ENCODE measurements at regions not wholly inside any gene's neighbourhood (a gene's known extent, or its start where the extent isn't known, plus 50 kb on each side); places are given as distances from the start of the nearest gene placed in this dataset.

DNA sequence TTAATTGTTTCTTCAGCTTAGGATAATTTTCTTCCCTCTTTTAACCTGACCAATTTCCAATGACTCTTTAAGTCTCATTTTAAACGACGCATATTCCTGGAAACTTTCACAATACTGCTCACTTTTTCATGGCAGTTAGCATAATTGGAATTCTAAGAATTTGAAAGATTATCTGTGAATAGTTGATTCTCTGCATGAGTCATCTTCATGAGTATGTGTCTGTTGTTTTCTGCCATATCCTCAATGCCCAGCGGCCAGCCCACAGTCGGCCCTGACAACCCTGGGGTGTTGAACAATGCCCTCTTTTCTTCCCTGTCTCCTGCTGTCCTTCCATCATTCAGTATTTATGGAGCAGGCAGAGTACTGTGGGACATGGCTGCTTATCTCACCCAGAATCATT, 554.2 kb downstream of the CDH26 start:
- DNase-seq (ENCODE audit: low read depth): no peak

DNA sequence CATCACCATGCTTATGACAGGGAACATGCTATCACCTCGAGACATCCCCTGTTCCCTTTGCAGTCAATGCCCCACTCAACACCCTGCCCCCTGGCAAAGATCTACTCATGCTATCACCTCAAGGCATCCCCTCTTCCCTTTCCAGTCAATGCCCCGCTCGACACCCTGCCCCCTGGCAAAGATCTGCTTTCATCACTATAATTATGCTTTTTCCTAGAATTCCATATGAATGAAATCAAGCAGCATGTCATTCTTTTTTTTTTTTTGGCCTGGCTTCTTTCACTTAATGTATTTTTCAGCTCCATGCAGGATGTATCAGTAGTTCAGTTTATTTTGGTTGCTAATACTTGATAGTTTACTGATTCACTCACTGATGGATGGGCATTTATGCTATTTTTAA, 554.9 kb downstream of the CDH26 start:
- no peak for DNase-seq (ENCODE audit: low read depth)

DNA sequence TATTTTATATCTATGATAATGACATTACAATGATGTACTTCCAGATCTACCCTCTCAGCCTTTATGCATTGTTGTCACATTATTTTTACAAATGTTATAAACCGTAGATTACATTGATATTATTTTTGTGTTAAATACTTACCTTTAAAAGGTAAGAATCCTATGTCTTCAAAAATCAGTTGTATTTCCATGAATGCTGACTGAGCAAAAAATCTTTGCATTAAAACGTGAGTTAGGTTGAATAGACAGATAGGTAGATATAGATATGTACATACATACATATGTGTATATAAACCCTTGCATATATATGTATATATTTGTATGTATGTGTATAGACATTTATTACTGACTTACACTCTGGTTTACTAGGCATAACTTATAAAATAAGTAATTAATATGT, 558.2 kb downstream of the CDH26 start:
- DNase-seq (ENCODE audit: low read depth): no peak

DNA sequence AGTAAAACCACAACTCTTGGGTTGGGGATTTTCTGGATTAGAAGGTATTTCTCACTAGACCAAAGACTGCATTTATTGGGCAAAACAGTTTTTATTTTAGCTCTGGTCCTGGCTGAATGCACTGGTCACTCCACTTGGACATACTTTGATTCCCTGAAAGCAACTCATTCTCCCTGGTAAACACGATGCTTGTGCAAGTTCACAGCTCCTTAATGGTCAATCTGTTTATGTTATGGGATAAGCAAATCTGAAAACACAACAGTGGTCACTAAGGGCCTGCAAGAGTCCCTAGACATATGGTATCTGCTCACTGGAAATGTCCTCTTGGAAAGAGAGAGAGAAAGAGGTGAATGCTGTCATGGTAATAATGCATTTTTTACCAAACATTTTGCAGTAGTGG, 559.8 kb downstream of the CDH26 start:
- DNase-seq (ENCODE audit: low read depth): no peak

DNA sequence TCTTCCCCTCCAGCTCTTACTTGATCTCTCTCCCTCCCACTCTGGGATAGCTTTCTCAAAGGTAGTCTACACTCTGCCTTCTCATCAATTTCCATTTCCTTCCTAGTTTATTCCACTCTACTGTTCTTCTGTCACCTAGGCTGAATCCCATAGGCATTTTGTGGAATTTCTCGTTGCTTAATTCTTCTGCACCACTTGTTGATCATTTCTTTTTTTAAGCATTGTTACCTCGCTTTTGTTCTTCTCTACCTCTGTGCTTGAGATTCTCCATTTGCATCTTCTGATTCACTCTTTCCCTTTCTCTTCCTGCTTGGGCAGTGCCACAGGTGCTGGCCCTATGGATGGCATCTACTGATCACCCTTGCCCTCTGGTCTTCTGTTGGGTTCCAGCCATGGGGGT, 567.2 kb downstream of the CDH26 start:
- no peak for DNase-seq (ENCODE audit: low read depth)

DNA sequence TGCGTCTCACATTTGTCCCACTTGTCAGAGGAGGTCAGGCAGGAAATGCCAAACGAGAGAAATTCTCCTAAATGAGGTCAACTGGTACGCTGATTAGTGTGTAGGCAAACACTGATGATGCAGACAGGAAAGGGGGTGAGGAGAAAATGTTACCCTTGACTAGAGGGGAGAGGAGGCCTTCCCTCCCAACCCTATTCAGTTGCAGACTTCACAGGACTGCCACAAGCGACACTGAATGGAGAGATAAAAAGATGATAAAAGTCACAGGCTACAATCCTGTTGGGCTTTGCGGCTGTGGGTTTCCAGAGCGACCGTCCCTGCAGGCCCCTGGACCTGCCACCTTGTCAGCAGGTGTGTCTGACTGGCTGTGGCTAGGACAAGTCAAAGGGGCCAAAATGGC, 569.4 kb downstream of the CDH26 start:
- DNase-seq (ENCODE audit: low read depth): no peak

DNA sequence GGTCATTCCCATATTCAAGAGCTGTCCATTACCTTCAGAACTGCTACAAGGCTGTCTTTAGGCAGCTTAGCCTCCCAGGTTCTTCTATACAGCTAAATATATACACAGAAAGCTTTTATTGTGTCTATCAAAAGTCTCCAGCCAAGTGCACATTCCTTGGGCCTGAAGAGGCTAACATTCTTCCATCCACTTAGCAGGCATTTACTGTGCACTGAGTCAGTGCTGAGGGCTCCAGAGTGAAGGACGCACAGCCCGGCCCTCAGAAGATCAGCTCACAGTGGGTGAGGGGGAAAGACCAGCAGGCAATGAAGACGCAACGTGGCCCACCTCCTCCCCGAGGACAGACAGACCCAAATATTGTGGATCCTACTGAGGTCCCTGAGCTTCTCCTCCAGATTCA, 569.9 kb downstream of the CDH26 start:
- DNase-seq (ENCODE audit: low read depth): no peak

DNA sequence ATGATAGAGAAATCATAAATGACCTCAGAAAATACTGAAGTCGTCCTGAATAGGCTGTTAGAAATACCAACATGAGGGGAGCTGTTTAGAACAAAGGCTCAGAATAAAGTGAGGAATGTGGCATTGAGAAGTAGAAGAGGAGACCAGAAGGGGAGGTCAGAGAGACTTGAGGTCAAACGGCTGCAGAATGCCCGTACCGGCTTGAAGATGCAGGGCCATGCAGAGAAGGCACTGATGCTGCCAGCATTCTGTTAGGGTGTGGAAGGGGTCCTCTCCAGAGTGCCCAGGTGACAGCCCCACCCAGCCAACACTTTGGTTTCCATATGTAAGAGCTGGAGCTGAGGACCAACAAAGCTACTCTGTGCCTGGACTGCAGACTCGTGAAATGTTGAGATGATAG, 570.9 kb downstream of the CDH26 start:
- DNase-seq (ENCODE audit: low read depth): no peak

DNA sequence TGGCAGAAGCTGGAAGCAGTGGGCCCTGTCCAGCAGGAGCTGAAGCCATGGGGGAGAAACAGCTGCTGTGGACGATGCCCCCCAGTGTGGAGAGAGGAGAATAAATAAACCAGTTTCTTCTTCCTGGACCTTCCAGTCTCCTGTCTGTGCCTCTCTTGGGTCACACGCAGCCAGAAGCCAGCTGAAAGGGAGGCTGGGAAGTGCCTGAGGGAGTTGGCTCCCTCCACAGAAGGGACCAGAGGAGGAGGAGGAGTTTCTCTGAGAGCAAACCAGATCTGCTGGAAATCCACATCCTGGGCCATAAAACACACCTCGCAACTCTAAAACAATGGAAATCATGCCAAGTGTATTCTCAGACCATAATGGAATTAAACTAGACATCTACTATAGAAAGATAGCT, 577.0 kb downstream of the CDH26 start:
- no peak for DNase-seq (ENCODE audit: low read depth)

DNA sequence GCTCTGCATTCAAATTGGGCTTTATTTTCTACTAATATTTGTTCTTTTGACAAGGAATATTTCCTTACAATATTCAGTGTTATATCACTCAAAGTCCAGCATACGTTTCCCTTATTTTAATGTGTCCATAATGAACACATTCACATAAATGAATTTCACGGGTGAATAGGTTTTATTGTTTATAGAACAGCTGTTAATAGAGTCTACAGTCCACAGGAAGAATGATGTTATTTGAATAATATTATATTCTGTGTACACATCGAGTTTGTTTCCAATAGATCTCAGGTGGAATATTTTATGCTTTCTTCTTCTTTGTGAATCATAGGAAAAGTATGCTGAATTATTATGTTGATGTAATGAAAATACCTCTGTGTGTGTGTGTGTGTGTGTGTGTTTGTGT, 582.4 kb downstream of the CDH26 start:
- DNase-seq (ENCODE audit: low read depth): no peak

DNA sequence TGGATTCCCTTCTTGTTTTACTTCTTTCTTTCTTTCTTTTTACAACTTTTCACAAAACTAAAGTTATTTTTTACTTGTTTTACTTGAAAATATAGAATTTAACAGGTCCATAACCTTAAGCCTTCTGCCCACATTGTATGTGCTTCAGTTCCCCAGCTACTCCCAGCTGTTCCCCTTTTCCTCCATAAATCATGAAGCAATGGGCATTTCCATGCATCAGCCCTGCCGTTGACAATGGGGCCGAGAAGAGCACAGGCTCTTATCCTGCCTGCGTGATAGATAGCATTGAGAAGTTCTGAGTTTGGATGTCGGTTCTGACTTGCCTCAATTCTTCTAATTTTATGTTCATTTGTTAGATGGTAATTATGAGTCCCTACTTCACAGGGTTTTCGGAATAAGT, 583.8 kb downstream of the CDH26 start:
- no peak for DNase-seq (ENCODE audit: low read depth)

DNA sequence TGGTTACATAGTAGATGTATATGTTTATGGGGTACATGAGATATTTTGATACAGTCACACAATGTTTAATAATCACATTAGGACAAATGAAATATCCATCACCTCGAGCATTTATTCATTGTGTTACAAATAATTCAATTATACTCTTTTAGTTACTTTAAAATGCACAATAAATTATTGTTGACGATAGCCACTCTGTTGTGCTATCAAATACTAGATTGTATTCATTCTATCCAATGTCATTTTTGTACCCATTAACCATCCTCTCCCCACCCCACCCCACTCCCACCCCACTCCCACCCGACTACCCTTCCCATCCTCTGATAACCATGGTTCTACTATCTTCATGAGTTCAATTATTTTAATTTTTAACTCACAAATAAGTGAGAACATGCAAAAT, 585.4 kb downstream of the CDH26 start:
- DNase-seq (ENCODE audit: low read depth): no peak

DNA sequence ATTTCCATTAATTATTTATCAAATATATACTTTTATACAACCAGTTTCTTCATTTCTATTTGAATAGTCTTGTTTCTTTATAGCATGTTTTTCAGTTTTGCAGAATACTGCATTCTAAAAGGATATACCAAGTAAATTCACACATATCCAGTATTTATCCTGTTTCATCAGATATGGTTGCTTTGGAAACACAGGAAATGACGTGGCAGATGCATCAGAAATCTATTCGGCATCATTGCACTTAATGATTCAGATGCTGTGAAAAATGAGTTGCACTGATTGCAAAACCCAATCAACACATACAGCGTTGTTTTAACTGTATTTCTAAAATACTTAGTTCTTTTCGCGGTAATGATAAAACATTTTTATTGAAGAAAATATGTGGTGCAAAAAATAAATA, 594.9 kb downstream of the CDH26 start:
- DNase-seq (ENCODE audit: low read depth): no peak

DNA sequence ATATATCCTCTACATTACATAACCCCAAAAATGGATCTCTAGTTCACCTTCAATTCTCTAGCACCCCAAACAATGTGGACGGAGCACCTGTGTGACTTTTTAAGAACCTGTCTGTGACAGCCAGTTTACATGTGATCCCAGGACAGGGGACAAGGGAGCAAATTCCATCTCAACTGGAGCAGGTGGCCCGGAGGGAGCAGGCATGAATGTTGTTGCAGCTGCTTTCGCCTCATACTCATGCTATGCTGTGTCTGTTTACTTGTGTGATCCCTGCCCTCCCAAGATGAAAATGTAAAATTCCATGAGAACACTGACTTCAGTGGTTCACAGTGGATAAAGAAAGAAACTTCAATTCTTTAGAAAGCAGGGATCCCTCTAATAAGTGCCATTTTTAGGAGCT, 600.3 kb downstream of the CDH26 start:
- no peak for DNase-seq (ENCODE audit: low read depth)

DNA sequence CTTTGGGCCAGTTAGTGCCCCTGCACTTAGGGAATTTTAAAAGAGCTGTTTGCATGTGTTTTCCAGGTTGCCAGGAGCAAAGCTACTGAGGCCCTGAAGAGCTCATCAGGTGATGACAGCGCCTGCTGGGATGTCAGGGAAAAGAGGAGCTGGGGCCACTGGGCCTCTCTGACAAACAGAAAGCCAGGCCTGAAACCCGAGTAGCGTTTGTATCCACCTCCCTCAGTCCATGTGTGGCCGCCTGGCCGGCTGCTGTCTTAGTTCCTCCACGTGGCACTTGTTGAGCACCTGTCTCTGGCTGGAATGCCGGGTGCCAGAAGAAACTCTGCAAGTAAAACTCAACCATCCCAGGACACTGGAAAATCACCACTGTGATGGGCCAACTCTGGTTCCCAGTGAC, 601.2 kb downstream of the CDH26 start:
- DNase-seq (ENCODE audit: low read depth): no peak

DNA sequence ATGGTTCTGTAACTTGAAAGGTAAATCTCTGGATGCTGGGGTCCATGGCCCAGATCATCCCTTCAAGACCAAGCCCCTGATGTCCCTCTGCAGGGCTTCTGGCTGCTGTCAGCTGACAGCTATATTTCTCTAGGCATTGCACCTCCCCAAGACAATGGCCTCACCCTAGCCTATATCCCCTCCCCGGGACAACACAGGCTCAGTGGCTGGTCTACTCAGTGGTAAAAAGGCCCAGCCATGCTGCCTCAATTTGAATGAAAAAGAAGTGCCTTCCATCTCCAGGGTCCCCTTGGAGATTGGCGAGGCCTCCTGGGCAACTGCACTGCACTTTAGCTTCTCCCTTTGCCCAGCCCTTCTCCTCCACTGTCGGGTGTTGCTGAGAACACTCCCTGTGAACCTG, 602.8 kb downstream of the CDH26 start:
- no peak for DNase-seq (ENCODE audit: low read depth)

DNA sequence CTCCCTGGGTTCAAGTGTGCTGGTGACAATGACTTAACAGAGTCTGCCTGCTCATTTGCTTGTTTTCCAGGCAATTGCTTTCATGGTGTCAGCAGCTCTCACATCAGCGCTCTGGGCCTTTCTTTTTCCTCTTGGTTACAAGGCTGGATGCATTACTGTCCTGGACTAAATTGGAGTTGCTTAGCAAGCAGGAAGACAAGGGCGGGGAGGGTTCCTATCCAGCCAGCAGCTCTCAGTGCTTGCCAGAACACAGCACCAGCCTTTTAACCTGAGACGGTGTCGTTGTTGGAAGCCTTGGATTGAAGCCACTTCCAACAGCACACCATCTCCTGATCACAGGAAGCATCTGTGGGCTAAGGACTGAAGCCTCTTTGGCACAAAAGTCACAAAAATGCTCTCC, 606.9 kb downstream of the CDH26 start:
- no peak for DNase-seq (ENCODE audit: low read depth)

DNA sequence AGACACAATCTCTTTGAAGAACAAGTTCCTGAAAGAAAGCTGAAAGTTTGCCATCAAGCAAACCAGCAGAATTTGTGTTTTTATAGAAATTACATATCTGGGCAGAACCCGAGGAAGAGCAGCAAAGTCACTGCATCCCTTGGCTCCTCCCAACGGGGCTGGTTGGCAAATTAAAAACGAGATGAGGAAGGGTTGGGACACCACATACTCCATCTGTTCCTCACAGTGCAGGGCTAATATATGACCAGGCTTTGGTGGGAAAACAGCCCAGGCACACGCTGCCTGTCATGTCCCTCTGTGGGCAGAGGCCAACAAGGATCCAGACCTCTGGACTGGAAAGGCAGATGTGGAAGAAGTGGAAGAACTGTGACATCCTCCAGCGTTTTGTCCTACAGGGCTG, 607.3 kb downstream of the CDH26 start:
- DNase-seq (ENCODE audit: low read depth): no peak

DNA sequence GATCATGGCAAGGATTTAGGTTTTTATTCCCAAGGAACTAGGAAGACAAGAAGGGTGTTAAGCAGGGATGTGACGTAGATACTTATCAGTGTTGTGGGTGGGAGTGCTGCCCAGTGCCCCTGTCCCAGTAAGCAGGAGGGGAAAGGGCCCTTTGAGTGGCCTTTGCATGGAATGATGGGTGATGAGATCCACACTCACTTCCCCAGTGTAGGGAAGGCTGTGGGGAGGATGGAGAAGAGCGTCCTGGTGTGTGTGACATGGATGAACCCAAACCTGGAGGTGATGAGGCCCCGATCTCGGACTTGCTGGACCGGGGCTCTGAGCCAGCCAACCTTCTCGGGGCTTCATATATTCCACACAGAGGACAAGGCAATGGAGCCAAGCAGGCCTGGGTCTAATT, 610.9 kb downstream of the CDH26 start:
- no peak for DNase-seq (ENCODE audit: low read depth)

DNA sequence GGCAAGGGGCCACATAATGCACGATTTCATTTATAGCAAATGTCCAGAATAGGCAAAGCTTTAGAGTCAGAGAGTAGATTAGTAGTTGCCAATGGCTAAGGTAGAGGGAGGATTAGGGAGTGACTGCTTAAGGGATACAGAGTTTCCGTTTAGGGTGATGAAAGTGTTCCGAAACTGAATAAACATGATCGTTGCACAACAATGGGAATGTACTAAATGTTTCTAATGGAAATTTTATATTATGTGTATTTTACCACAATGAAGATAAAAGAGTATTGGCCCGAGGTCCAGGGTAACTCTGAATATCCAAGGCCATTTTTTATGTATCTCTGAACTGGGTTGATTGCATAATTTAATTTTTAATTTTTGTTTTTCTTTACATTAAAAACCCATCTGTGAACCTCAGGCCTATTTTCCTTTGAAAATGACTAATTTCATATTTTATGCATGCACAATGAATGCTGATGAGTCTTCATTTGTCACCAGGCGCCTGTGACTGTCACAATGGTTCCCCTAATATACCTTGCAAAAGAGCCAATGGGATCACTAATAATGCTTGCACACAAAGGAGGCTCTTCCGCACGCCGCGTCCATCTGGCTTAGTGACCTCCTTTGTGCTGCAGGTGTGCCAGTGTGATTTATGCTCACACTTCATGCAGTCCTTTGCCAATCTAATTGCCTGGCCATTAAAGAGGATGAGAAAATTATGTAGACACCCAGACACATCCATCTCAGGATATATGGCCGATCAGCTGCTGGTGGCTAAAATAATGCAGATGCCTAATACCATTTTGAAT, 612.5 kb downstream of the CDH26 start:
- DNase-seq (ENCODE audit: low read depth): no peak

DNA sequence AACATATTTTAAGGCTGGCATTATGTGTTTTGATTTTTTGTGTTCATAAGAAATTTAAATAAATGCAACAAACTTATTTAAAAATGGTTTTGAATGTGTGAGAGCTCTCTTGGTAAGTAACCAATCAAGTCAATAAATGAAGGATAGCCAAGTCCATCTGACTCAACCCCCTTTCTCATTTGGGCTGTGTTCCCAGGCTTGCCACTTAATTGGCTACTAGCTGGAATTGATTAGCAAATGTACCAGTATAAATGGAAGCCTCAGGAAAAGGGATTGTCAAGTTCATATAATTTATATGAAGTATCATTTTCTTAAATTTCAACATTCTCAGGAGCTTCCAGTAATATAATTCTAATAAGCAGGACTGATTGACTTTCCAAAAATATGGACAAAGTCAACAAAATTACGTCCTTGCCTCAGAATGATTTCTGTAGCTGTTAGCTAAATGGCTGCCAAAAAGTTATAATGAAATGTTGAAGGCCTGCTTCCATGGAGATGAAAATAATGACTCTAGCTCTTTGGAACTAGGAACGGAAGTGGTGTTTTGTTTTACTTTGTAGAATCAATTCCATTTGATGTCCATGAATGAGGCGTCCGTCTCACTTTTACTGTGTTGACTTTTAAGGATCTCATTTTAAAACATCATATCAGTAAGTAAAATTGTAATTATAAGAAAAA, 614.9 kb downstream of the CDH26 start:
- DNase-seq (ENCODE audit: low read depth): no peak

DNA sequence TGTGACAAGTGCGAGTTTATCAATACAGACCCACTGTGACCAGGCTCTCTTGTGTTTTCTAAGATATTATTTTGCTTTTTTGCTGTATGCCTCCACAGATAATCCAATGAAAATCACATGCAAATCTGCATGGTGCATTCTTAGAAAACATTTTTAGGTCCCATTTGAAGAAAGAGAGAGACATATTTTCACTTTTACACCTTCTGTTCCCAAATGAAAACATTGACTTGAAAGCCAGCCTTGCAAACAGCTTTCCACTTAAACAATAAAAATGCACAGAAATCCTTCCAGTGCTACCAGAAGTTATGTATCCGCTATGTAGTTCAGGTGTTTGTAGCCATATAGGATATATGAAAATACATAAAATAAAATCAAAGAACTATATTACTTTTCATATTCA, 618.0 kb downstream of the CDH26 start:
- no peak for DNase-seq (ENCODE audit: low read depth)

DNA sequence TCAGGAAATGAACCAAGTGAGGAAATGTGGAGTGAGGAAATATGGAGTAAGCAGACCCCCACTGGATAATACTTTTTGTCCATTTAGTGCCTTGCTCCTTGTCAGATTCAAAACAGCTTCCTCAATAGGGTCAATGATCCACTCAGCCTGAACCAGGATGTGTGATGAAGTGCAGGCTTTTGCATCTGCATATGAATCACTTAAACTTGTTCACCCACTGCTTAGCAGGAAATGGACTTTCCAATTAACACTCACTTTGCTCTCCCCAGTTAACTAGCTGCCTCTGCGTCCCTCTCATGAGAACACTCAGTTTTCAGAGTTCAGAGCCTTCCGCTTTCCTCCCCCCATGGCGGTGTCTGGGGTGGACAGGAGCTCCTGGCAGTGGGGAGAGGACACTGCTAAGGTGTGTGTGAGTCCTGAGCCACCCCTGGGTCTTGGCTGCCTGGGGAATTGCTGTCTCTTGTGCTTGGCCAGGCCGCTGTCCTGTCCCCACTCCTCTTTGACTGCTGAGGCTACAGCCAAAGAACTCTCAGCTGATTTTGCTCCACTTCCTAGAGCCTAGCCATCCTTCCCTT, 621.8 kb downstream of the CDH26 start:
- DNase-seq (ENCODE audit: low read depth): no peak

All from T follicular helper cell (primary cell).